GM20000 (cell line): ENCODE measurements at regions not wholly inside any gene's neighbourhood (a gene's known extent, or its start where the extent isn't known, plus 50 kb on each side); places are given as distances from the start of the nearest gene placed in this dataset.

Source experiments
- DNase-seq: peaks from one replicate; pipeline ENCODE4 v3.0.0; 2012; ENCODE audit warnings: low spot score
- CTCF ChIP-seq: IDR thresholded peaks from 2 replicates; pipeline ENCODE4 v1.5.1; 2012; ENCODE audit warnings: mild to moderate bottlenecking, control low read depth; ENCODE audit errors: extremely low read depth, missing control alignments

DNA sequence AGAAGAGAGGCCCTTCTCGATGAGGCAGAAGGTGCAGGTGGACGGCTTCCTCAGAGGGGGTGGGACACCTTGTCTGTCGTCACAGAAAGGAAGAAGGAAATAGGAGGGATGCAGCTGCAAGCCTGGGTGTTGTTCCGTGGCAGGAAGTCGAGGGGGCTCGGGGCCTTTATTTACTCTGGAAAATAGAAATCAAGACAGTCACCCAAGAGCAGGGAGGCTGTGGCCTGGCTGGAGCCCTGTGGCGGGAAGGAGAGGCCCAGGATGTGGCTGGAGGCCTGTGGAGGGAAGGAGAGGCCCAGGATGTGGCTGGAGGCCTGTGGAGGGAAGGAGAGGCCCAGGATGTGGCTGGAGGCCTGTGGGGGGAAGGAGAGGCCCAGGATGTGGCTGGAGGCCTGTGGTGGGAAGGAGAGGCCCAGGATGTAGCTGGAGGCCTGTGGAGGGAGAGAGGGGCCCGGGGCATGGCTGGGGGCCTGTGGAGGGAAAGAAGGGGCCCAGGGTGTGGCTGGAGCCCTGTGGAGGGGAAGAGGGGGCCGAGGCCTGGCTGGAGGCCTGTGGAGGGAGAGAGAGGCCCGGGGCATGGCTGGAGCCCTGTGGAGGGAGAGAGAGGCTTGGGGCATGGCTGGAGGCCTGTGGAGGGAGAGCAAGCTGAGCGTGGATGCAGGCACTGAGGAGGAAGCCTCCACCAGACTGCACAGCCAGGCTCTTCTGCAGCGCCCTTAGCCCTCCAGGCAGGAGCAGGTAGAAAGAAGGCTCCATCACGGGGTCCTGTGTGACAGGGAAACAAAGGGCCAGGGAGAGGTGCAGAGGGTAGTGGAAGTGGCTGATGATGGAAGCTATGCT is 97.3 kb upstream of the SFMBT2 start:
- no peak for DNase-seq

DNA sequence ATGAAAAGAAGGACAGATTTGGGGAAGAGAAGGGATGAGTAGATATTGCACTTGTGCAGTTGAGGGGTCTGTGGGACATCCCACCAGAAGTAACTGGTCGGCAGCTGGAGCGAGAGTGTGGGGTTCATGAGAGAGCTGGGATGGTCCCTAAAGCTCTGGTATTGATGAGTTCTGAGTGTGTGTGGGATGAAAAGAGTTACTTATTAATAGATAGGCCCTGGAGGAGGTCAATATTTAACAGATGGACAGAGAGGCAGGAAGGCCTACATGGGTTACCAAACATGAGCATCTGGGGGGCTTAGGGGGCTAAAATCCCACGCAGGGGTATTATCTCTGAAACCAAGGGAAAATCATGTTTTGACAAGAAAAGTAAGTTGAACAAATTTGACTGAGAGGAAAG is 95.7 kb upstream of the SFMBT2 start:
- TF ChIP-seq CTCF: no peak
- DNase-seq: no peak

More for the DNA sequence above, 97.3 kb upstream of the SFMBT2 start:
- no peak for TF ChIP-seq CTCF

GRCh38 chr10:7505196-7505595 is 94.4 kb upstream of the SFMBT2 start:
- no peak for DNase-seq
- no peak for TF ChIP-seq CTCF

- no peak for DNase-seq
- TF ChIP-seq CTCF: no peak
These were observed 92.4 kb upstream of the SFMBT2 start for GRCh38 chr10:7503190-7503589.

GRCh38 chr10:7501157-7501556 is 90.3 kb upstream of the SFMBT2 start:
- no peak for TF ChIP-seq CTCF

GRCh38 chr10:7498111-7498510 is 87.3 kb upstream of the SFMBT2 start:
- TF ChIP-seq CTCF: no peak
- DNase-seq: no peak

More at GRCh38 chr10:7501157-7501556, 90.3 kb upstream of the SFMBT2 start:
- no peak for DNase-seq

- no peak for DNase-seq
- no peak for TF ChIP-seq CTCF
These were observed 83.2 kb upstream of the SFMBT2 start for GRCh38 chr10:7493996-7494395.
